OCI-LY7 (cell line): ENCODE measurements at regions not wholly inside any gene's neighbourhood (a gene's known extent, or its start where the extent isn't known, plus 50 kb on each side); places are given as distances from the start of the nearest gene placed in this dataset.

Experiments
- BruUV-seq: library from RNA; stranded (reverse); fragments of 400-500 nt; replicated peaks from 2 replicates; lab custom pipeline; 2021; lab: Mats Ljungman, UMichigan
- CTCF ChIA-PET: fragments of 300-600 bp; sonication (Branson Sonifier 250); formaldehyde crosslinking; loops from one replicate; lab custom pipeline; 2022; ENCODE audit warnings: antibody characterized with exemption; ENCODE audit not compliant: unreplicated experiment; lab: Charles Lee
- POLR2A ChIA-PET: fragments of 300-600 bp; sonication (Branson Sonifier 250); formaldehyde crosslinking; loops from one replicate; lab custom pipeline; 2022; ENCODE audit warnings: antibody characterized with exemption; lab: Charles Lee
- DNase-seq: peaks from one replicate; pipeline ENCODE4 v3.0.0-alpha.2; 2015; ENCODE audit warnings: low spot score
- H2AFZ ChIP-seq: fragments of 200-600 bp; sonication (generic), shearing (Covaris generic); 2 replicates; pipeline ENCODE4 v1.6.1; 2014; ENCODE audit warnings: mild to moderate bottlenecking, antibody characterized with exemption, low read length, moderate library complexity
- H3K27ac ChIP-seq: fragments of 200-600 bp; sonication (generic); 2 replicates; pipeline ENCODE4 v1.5.1; 2014; ENCODE audit warnings: mixed run types, low read depth, mild to moderate bottlenecking, moderate library complexity, low read length, inconsistent platforms; ENCODE audit not compliant: poor library complexity, severe bottlenecking
- H3K36me3 ChIP-seq: fragments of 200-600 bp; sonication (generic); 2 replicates; pipeline ENCODE4 v1.6.1; 2014; ENCODE audit warnings: mild to moderate bottlenecking, antibody characterized with exemption, low read length, moderate library complexity, mixed read lengths; ENCODE audit not compliant: insufficient read depth
- H3K4me1 ChIP-seq: fragments of 200-600 bp; sonication (generic); 2 replicates; pipeline ENCODE4 v1.5.1; 2014; ENCODE audit warnings: mild to moderate bottlenecking, low read length; ENCODE audit not compliant: insufficient read depth, poor library complexity, severe bottlenecking
- H3K4me2 ChIP-seq: fragments of 200-600 bp; sonication (generic); 2 replicates; pipeline ENCODE4 v1.6.1; 2014; ENCODE audit warnings: mild to moderate bottlenecking, low read length
- H3K4me3 ChIP-seq: fragments of 200-600 bp; sonication (generic); 2 replicates; pipeline ENCODE4 v1.5.1; 2014; ENCODE audit warnings: mild to moderate bottlenecking, low read depth, low read length; ENCODE audit not compliant: poor library complexity, severe bottlenecking
- H3K79me2 ChIP-seq: fragments of 200-600 bp; sonication (generic); 2 replicates; pipeline ENCODE4 v1.6.1; 2016; ENCODE audit warnings: low read depth, mild to moderate bottlenecking, low read length, moderate library complexity, mixed read lengths; ENCODE audit not compliant: insufficient read depth
- H3K9me2 ChIP-seq: fragments of 200-600 bp; sonication (generic); 2 replicates; pipeline ENCODE4 v1.6.1; 2016; ENCODE audit warnings: mild to moderate bottlenecking, low read length, mixed read lengths; ENCODE audit not compliant: insufficient read depth
- H3K9me3 ChIP-seq: fragments of 200-600 bp; sonication (generic); 2 replicates; pipeline ENCODE4 v1.6.1; 2014; ENCODE audit warnings: mild to moderate bottlenecking, mixed run types, low read length, mixed read lengths
- H4K20me1 ChIP-seq: fragments of 200-600 bp; sonication (generic); 2 replicates; pipeline ENCODE4 v1.6.1; 2014; ENCODE audit warnings: mild to moderate bottlenecking, antibody characterized with exemption, low read length, moderate library complexity, mixed read lengths; ENCODE audit not compliant: insufficient read depth
- CTCF ChIP-seq: fragments of 200-600 bp; sonication (generic); conservative IDR thresholded peaks from 2 replicates; pipeline ENCODE4 v1.5.1; 2014; ENCODE audit warnings: mild to moderate bottlenecking, antibody characterized with exemption, low read length, moderate library complexity, mixed read lengths
- EZH2phosphoT487 ChIP-seq: fragments of 200-600 bp; sonication (generic); IDR thresholded peaks from 2 replicates; pipeline ENCODE4 v1.6.1; 2018; ENCODE audit warnings: low read depth, borderline replicate concordance, mild to moderate bottlenecking, mixed run types, antibody characterized with exemption, low read length, moderate library complexity, mixed read lengths
- intact Hi-C: fragments of 100-400 bp; cut with micrococcal nuclease; formaldehyde crosslinking; loops from one replicate; pipeline ENCODE4 v1.10.0; 2022; ENCODE audit not compliant: unreplicated experiment

GRCh38 chr6:168876956-168877355 lies 376.7 kb downstream of the THBS2 start:
- no peak for DNase-seq
- Histone ChIP-seq H3K27ac (no peak overlapping the region), H3K9me3 (no peaks in the 10 kb centered on the region), H3K4me3 (no peak overlapping the region), H2AFZ (no peak overlapping the region), H3K36me3 (no peaks in the 10 kb centered on the region), H4K20me1 (no peaks in the 10 kb centered on the region), H3K4me2 (no peak overlapping the region), H3K9me2 (no peaks in the 10 kb centered on the region), H3K79me2 (no peaks in the 10 kb centered on the region), H3K4me1 (no peaks in the 10 kb centered on the region)
- intact Hi-C loops = no loop called here
- BruUV-seq = no TSS peak
- TF ChIP-seq CTCF = no peak
- no peak for TF ChIP-seq EZH2phosphoT487
- ChIA-PET POLR2A (no interaction called here), CTCF (no interaction called here)

- Histone ChIP-seq H2AFZ (no peak overlapping the region), H3K4me3 (no peak overlapping the region), H3K79me2 (no peaks in the 10 kb centered on the region), H3K4me2 (no peak overlapping the region), H3K4me1 (no peaks in the 10 kb centered on the region), H4K20me1 (no peaks in the 10 kb centered on the region), H3K27ac (no peak overlapping the region), H3K9me2 (no peaks in the 10 kb centered on the region), H3K9me3 (no peaks in the 10 kb centered on the region), H3K36me3 (no peaks in the 10 kb centered on the region)
- no peak for DNase-seq
- intact Hi-C loops = no loop called here
- POLR2A ChIA-PET = no interaction called here
- TF ChIP-seq EZH2phosphoT487 (no peak), CTCF (no peak)
- BruUV-seq = no TSS peak
- CTCF ChIA-PET = no interaction called here
These were observed 377.7 kb downstream of the THBS2 start for GRCh38 chr6:168875811-168876576.

GRCh38 chr6:168874637-168875036 lies 379.0 kb downstream of the THBS2 start:
- ChIA-PET POLR2A (no interaction called here), CTCF (no interaction called here)
- intact Hi-C loops = no loop called here
- no peaks in the 10 kb centered on the region for H3K9me3 ChIP-seq
- no peaks in the 10 kb centered on the region for H3K9me2 ChIP-seq
- H3K4me3 ChIP-seq = no peak overlapping the region
- no peak overlapping the region for H3K27ac ChIP-seq
- no peaks in the 10 kb centered on the region for H3K79me2 ChIP-seq
- no peaks in the 10 kb centered on the region for H3K36me3 ChIP-seq
- TF ChIP-seq CTCF = no peak
- no peak for TF ChIP-seq EZH2phosphoT487
- BruUV-seq = no TSS peak
- H2AFZ ChIP-seq = no peak overlapping the region
- H4K20me1 ChIP-seq = no peaks in the 10 kb centered on the region
- H3K4me2 ChIP-seq = no peak overlapping the region
- H3K4me1 ChIP-seq = no peaks in the 10 kb centered on the region
- no peak for DNase-seq
